Loucy (cell line): ENCODE measurements at regions not wholly inside any gene's neighbourhood (a gene's known extent, or its start where the extent isn't known, plus 50 kb on each side); places are given as distances from the start of the nearest gene placed in this dataset.

Experiments used
- H2AFZ ChIP-seq: fragments of 200-600 bp; sonication (generic); 2 replicates; pipeline ENCODE4 v1.6.0; 2016; ENCODE audit warnings: antibody characterized with exemption, mild to moderate bottlenecking, low read length, moderate library complexity
- H3F3A ChIP-seq: fragments of 200-600 bp; 2 replicates; pipeline ENCODE4 v1.6.0; 2016; ENCODE audit warnings: antibody characterized with exemption, low read depth, mild to moderate bottlenecking
- H3K27me3 ChIP-seq: fragments of 200-600 bp; sonication (generic); 2 replicates; pipeline ENCODE4 v1.6.1; 2014; ENCODE audit warnings: low read length, mild to moderate bottlenecking; ENCODE audit not compliant: insufficient read depth, poor library complexity, severe bottlenecking
- H3K36me3 ChIP-seq: fragments of 200-600 bp; sonication (generic); 2 replicates; pipeline ENCODE4 v1.6.1; 2016; ENCODE audit warnings: low read length; ENCODE audit not compliant: insufficient read depth
- H3K4me1 ChIP-seq: fragments of 200-600 bp; sonication (generic); 2 replicates; pipeline ENCODE4 v1.5.1; 2014; ENCODE audit warnings: low read length, mild to moderate bottlenecking; ENCODE audit not compliant: insufficient read depth, poor library complexity, severe bottlenecking
- H3K4me2 ChIP-seq: fragments of 200-600 bp; sonication (generic); 2 replicates; pipeline ENCODE4 v1.6.0; 2014; ENCODE audit warnings: antibody characterized with exemption, low read length, low read depth, mild to moderate bottlenecking; ENCODE audit not compliant: poor library complexity, severe bottlenecking
- H3K4me3 ChIP-seq: fragments of 200-600 bp; sonication (generic); 2 replicates; pipeline ENCODE4 v1.5.1; 2014; ENCODE audit warnings: low read length, mild to moderate bottlenecking, mixed read lengths; ENCODE audit not compliant: poor library complexity, severe bottlenecking
- H3K79me2 ChIP-seq: fragments of 200-600 bp; sonication (generic); 2 replicates; pipeline ENCODE4 v1.6.1; 2014; ENCODE audit warnings: low read length; ENCODE audit not compliant: insufficient read depth
- H3K9ac ChIP-seq: fragments of 200-600 bp; sonication (generic); 2 replicates; pipeline ENCODE4 v1.6.0; 2014; ENCODE audit warnings: mild to moderate bottlenecking, low read depth, low read length, moderate library complexity; ENCODE audit not compliant: poor library complexity, severe bottlenecking
- H3K9me2 ChIP-seq: fragments of 200-600 bp; sonication (generic); replicated peaks from 2 replicates; pipeline ENCODE4 v1.6.1; 2016; ENCODE audit warnings: low read depth, low read length, mixed read lengths
- H3K9me3 ChIP-seq: fragments of 200-600 bp; sonication (generic); 2 replicates; pipeline ENCODE4 v1.6.1; 2014; ENCODE audit warnings: mild to moderate bottlenecking, antibody characterized with exemption, low read length, low read depth; ENCODE audit not compliant: insufficient read depth
- H4K20me1 ChIP-seq: fragments of 200-600 bp; sonication (generic); 2 replicates; pipeline ENCODE4 v1.6.0; 2014; ENCODE audit warnings: antibody characterized with exemption, low read length, mild to moderate bottlenecking; ENCODE audit not compliant: insufficient read depth, poor library complexity, severe bottlenecking
- EZH2phosphoT487 ChIP-seq: fragments of 200-600 bp; IDR thresholded peaks from 2 replicates; pipeline ENCODE4 v1.6.1; 2018; ENCODE audit warnings: antibody characterized with exemption, mild to moderate bottlenecking, moderate library complexity, borderline replicate concordance
- TF ChIP-seq, protein P1 (sequence below): fragments of 200-600 bp; sonication (generic); conservative IDR thresholded peaks from 2 replicates; pipeline ENCODE4 v1.5.1; 2014; ENCODE audit warnings: mild to moderate bottlenecking, antibody characterized with exemption, low read length

DNA sequence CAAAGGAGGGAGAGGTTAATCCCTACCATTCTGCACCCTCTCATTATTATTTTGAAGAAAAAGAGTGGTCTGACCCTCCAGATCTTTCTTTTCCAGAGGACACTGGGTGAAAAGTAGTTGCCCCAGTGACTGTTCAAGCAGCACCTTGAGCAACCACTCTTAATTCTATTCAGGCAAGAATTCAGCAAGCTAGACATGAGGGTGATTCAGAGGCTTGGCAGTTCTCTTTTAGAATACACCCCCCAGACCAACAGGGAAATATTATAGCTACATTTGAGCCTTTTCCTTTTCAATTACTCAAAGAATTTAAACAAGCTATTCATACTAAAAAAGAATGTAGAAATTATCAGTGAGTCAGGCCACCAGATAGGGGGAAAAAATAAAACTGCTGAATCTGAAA, 178.3 kb downstream of the MRPS30 start:
- Histone ChIP-seq H3K36me3 (no peaks in the 10 kb centered on the region), H3K4me2 (no peak overlapping the region), H3K9me2 (no peaks in the 10 kb centered on the region), H3K9ac (no peak overlapping the region), H4K20me1 (no peaks in the 10 kb centered on the region), H3K4me1 (no peaks in the 10 kb centered on the region), H3K4me3 (no peak overlapping the region), H3K9me3 (peaks cover 5% of the 10 kb centered on the region; the same call in 1 of the 2 replicates), H3K27me3 (no peaks in the 10 kb centered on the region), H3F3A (no peaks in the 10 kb centered on the region), H2AFZ (no peak overlapping the region), H3K79me2 (no peaks in the 10 kb centered on the region)
- TF ChIP-seq, protein P1, sequence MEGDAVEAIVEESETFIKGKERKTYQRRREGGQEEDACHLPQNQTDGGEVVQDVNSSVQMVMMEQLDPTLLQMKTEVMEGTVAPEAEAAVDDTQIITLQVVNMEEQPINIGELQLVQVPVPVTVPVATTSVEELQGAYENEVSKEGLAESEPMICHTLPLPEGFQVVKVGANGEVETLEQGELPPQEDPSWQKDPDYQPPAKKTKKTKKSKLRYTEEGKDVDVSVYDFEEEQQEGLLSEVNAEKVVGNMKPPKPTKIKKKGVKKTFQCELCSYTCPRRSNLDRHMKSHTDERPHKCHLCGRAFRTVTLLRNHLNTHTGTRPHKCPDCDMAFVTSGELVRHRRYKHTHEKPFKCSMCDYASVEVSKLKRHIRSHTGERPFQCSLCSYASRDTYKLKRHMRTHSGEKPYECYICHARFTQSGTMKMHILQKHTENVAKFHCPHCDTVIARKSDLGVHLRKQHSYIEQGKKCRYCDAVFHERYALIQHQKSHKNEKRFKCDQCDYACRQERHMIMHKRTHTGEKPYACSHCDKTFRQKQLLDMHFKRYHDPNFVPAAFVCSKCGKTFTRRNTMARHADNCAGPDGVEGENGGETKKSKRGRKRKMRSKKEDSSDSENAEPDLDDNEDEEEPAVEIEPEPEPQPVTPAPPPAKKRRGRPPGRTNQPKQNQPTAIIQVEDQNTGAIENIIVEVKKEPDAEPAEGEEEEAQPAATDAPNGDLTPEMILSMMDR = no peak
- TF ChIP-seq EZH2phosphoT487 = no peak

DNA sequence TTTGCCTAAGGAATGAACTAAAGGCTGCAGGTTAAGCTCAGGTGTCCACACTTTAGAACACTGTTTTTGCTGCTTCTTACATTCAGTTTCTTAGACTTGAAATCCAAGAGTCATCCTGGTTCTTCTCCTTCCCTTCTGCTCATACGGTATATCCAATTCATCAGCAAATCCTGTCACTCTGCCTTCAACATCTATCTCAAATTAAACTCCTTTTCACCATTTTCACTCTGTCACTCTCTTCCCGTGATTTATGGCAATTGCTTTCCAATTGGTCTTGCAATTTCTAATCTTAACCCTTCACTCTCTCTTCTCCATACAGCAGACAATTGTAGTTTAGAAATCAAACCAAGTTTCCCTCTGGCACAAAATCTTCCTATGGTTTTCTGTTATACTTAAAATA, 182.9 kb downstream of the MRPS30 start:
- Histone ChIP-seq H3K9ac (no peak overlapping the region), H4K20me1 (no peaks in the 10 kb centered on the region), H3K79me2 (no peaks in the 10 kb centered on the region), H3K36me3 (no peaks in the 10 kb centered on the region), H3K9me2 (no peaks in the 10 kb centered on the region), H3F3A (no peaks in the 10 kb centered on the region), H3K27me3 (no peaks in the 10 kb centered on the region), H2AFZ (no peak overlapping the region), H3K4me3 (no peak overlapping the region), H3K4me2 (no peak overlapping the region), H3K4me1 (no peaks in the 10 kb centered on the region), H3K9me3 (no peaks in the 10 kb centered on the region)
- TF ChIP-seq, protein P1 = no peak
- TF ChIP-seq EZH2phosphoT487 = no peak

DNA sequence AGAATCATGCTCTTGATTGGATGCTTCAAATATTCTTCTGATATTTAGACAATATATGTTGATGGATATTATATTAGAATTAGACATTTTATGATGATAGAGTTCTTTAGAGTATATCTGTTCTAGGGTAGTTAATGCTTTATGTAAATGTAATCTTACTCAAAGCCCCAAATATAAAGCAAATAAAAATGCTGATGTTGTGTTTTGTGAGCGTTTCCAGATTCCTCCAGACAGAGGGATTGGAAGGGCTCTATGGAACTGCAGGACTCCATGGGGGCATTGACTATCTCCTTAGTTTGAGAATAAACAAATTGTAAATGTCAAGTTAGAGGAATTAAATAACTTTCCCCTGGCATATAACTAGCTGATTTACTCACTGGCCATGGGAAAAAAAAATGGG, 184.5 kb downstream of the MRPS30 start:
- Histone ChIP-seq H3K9me3 (peaks cover 6% of the 10 kb centered on the region; the same call in 1 of the 2 replicates), H3F3A (no peaks in the 10 kb centered on the region), H4K20me1 (no peaks in the 10 kb centered on the region), H2AFZ (no peak overlapping the region), H3K27me3 (no peaks in the 10 kb centered on the region), H3K4me2 (no peak overlapping the region), H3K79me2 (no peaks in the 10 kb centered on the region), H3K9ac (no peak overlapping the region), H3K4me1 (no peaks in the 10 kb centered on the region), H3K36me3 (no peaks in the 10 kb centered on the region), H3K4me3 (no peak overlapping the region), H3K9me2 (no peaks in the 10 kb centered on the region)
- TF ChIP-seq, protein P1 = no peak
- TF ChIP-seq EZH2phosphoT487 = no peak
